Prostate gland (tissue), 2 donors: ENCODE measurements at regions not wholly inside any gene's neighbourhood (a gene's known extent, or its start where the extent isn't known, plus 50 kb on each side); places are given as distances from the start of the nearest gene placed in this dataset.

Experiments
- DNase-seq: peaks from one replicate; pipeline ENCODE4 v3.0.0-alpha.2; 2019; ENCODE audit warnings: low spot score
- H3K27ac ChIP-seq, 2 donors: fragments of 200-600 bp; sonication (generic); 2 replicates each; pipeline ENCODE4 v1.5.1; 2017 to 2019
- H3K27me3 ChIP-seq: fragments of 200-600 bp; sonication (generic); replicated peaks from 2 replicates; pipeline ENCODE4 v1.5.1; 2019; ENCODE audit not compliant: insufficient read depth
- H3K36me3 ChIP-seq, 2 donors: fragments of 200-600 bp; sonication (generic); 1 replicate in 1 of 2; 2 replicates in 1 of 2; pipeline versions ENCODE4 v1.5.1 to v1.8.1; 2017 to 2019
- H3K4me1 ChIP-seq: fragments of 200-600 bp; sonication (generic); replicated peaks from 2 replicates; pipeline ENCODE4 v1.5.1; 2019
- H3K4me3 ChIP-seq, 2 donors: fragments of 200-600 bp; sonication (generic); 2 replicates each; pipeline ENCODE4 v1.5.1; 2017 to 2019
- H3K9me3 ChIP-seq: fragments of 200-600 bp; sonication (generic); 2 replicates; pipeline ENCODE4 v1.5.1; 2017
- CTCF ChIP-seq, 4 experiments: fragments of 200-600 bp in 2 of 4; fragments of 450-650 bp in 2 of 4; sonication (generic) in 2 of 4; IDR thresholded peaks; 1 replicate in 3 of 4; 2 replicates in 1 of 4; pipeline ENCODE4 v1.5.1; 2016 to 2019; ENCODE audit warnings: antibody characterized with exemption in 4 of 4, mild to moderate bottlenecking in 2 of 4, moderate library complexity in 2 of 4
- POLR2A ChIP-seq: fragments of 450-650 bp; IDR thresholded peaks from one replicate; pipeline ENCODE4 v1.6.1; 2016; ENCODE audit warnings: antibody characterized with exemption, mild to moderate bottlenecking
- POLR2AphosphoS5 ChIP-seq: sonication (generic); formaldehyde crosslinking; IDR thresholded peaks from one replicate; pipeline ENCODE4 v1.6.1; 2017; ENCODE audit warnings: antibody characterized with exemption
- WGBS: methylation state at CpG from one replicate; pipeline ENCODE4 v1.1.5; 2018; 5-methylcytosine and 5-hydroxymethylcytosine counted together
- intact Hi-C: fragments of 100-400 bp; cut with DNase I; formaldehyde crosslinking; loops from one replicate; pipeline ENCODE4 v1.14.2; 2022

- H3K27ac ChIP-seq: no peak overlapping the region
- no peak overlapping the region for H3K4me3 ChIP-seq
- no peaks in the 10 kb centered on the region for H3K36me3 ChIP-seq
- no peak for DNase-seq
- peaks cover 11% of the 10 kb centered on the region for H3K27me3 ChIP-seq
- WGBS: 68% methylated on average over 6 of the region's 7 CpGs
- TF ChIP-seq CTCF (IDR thresholded peaks at IDR 0.05): no peak
- no peak for TF ChIP-seq POLR2A
- no peak for TF ChIP-seq POLR2AphosphoS5
- intact Hi-C loops: no loop called here
- H3K9me3 ChIP-seq: no peaks in the 10 kb centered on the region
- no peaks in the 10 kb centered on the region for H3K4me1 ChIP-seq
Observed at GRCh38 chr15:77727635-77728304, 95.1 kb upstream of the LINGO1 start.

- Histone ChIP-seq H3K27me3 (peaks cover 14% of the 10 kb centered on the region), H3K4me1 (no peaks in the 10 kb centered on the region), H3K27ac (no peak overlapping the region), H3K4me3 (no peak overlapping the region), H3K9me3 (no peaks in the 10 kb centered on the region), H3K36me3 (no peaks in the 10 kb centered on the region)
- DNase-seq: no peak
- intact Hi-C loops: no loop called here
- WGBS: 82% methylated on average over 6 of the region's 6 CpGs
- no peak for TF ChIP-seq POLR2A
- no peak for TF ChIP-seq CTCF (IDR thresholded peaks at IDR 0.05)
- no peak for TF ChIP-seq POLR2AphosphoS5
Observed at GRCh38 chr15:77724715-77725114, 92.0 kb upstream of the LINGO1 start.

- 83% methylated on average over 16 of the region's 16 CpGs for WGBS
- peaks cover 14% of the 10 kb centered on the region for H3K27me3 ChIP-seq
Observed at GRCh38 chr15:77723756-77724155, 91.0 kb upstream of the LINGO1 start.

DNA sequence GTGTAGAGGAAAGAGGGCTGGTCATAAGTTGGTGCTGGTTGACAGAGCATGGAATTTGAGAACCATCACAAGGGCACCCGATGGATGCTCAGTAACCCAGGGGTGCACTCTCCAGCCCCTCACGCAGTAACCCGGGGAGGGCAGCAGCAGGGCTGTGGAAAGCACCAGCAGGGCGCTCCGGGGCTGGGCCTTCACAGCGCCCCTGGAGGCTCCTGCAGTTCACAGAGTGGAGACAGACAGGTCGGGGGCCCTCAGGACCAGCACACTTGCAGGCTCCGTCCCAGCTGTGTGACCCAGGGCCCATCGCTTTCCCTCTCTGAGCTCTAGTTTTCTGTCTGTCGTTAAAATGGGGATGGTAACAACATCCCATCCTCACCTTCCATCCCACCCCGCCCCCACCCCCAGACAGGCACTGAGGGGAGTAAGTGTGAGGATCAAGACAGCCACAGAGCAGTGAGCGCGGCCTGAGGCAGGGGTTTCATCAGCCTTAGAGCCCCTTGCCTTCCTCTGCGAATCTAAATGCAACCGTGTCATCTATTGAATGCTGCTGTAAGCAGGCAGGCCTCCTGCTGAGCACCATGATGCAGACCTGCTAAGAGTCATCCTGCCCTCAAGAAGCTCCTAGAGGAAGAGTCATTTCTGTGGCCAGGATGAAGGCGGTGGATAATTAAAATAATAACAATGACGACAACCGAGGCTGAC, 90.2 kb upstream of the LINGO1 start:
- peaks cover 11% of the 10 kb centered on the region for H3K27me3 ChIP-seq

More at GRCh38 chr15:77723756-77724155, 91.0 kb upstream of the LINGO1 start:
- TF ChIP-seq POLR2A (no peak), CTCF (IDR thresholded peaks at IDR 0.05) (no peak), POLR2AphosphoS5 (no peak)
- no peak for DNase-seq
- intact Hi-C loops: no loop called here
- Histone ChIP-seq H3K36me3 (no peaks in the 10 kb centered on the region), H3K9me3 (no peaks in the 10 kb centered on the region), H3K4me1 (no peaks in the 10 kb centered on the region), H3K4me3 (no peak overlapping the region), H3K27ac (no peak overlapping the region)

More for the DNA sequence above, 90.2 kb upstream of the LINGO1 start:
- Histone ChIP-seq H3K9me3 (no peaks in the 10 kb centered on the region), H3K36me3 (no peaks in the 10 kb centered on the region), H3K4me1 (no peaks in the 10 kb centered on the region), H3K4me3 (no peak overlapping the region), H3K27ac (no peak overlapping the region)
- DNase-seq: no peak
- no peak for TF ChIP-seq POLR2A
- TF ChIP-seq POLR2AphosphoS5: no peak
- no peak for TF ChIP-seq CTCF (IDR thresholded peaks at IDR 0.05)
- WGBS: 75% methylated on average over 18 of the region's 18 CpGs
- intact Hi-C loops: no loop called here
